GM12878 (cell line): ENCODE measurements at regions not wholly inside any gene's neighbourhood (a gene's known extent, or its start where the extent isn't known, plus 50 kb on each side); places are given as distances from the start of the nearest gene placed in this dataset.

Experiments used
- ATAC-seq: fragments of 200-7000 bp; cut with Tn5 transposase; 3 replicates; pipeline ENCODE4 v1.9.1; 2020; ENCODE audit warnings: mild to moderate bottlenecking, moderate library complexity
- BruUV-seq: library from RNA; stranded (reverse); fragments of 400-500 nt; replicated peaks from 2 replicates; lab custom pipeline; 2021; lab: Mats Ljungman, UMichigan
- CTCF ChIA-PET: fragments of 300-600 bp; sonication (Branson Sonifier 250); formaldehyde crosslinking; extraction: SDS; loops from one replicate; lab custom pipeline; 2021; ENCODE audit warnings: inconsistent platforms; lab: Yijun Ruan, JAX
- POLR2A ChIA-PET: fragments of 350-600 bp; formaldehyde crosslinking; extraction: SDS; loops from one replicate; lab custom pipeline; 2021; ENCODE audit warnings: inconsistent platforms; lab: Charles Lee
- RAD21 ChIA-PET: fragments of 300-600 bp; sonication (Branson Sonifier 250); formaldehyde crosslinking; loops from one replicate; lab custom pipeline; 2023; ENCODE audit warnings: antibody characterized with exemption; ENCODE audit not compliant: unreplicated experiment; lab: Charles Lee
- SMC1A ChIA-PET: fragments of 300-600 bp; sonication (Branson Sonifier 250); formaldehyde crosslinking; loops from one replicate; lab custom pipeline; 2023; ENCODE audit not compliant: unreplicated experiment, uncharacterized antibody; lab: Charles Lee
- DNase-seq: peaks from one replicate; pipeline ENCODE4 v3.0.0-alpha.2; 2011; ENCODE audit warnings: low read depth, low spot score
- FAIRE-seq: peaks from 3 replicates; lab custom pipeline; 2011; peaks lifted over from hg19 to GRCh38; lab: Jason Lieb, UNC
- H2AFZ ChIP-seq: 2 replicates; pipeline ENCODE4 v1.6.0; 2011; ENCODE audit warnings: low read depth, low read length, control low read depth; ENCODE audit not compliant: control insufficient read depth
- H3K27ac ChIP-seq: 2 replicates; pipeline ENCODE4 v1.5.1; 2011; ENCODE audit warnings: control low read depth; ENCODE audit not compliant: control insufficient read depth, insufficient read depth
- H3K27me3 ChIP-seq, 2 experiments: replicated peaks in 1 of 2; 2 replicates each; pipeline versions ENCODE4 v1.6.0 to v1.6.1; 2011; ENCODE audit warnings: low read length in 1 of 2; ENCODE audit not compliant: control insufficient read depth in 2 of 2, insufficient read depth in 2 of 2
- H3K36me3 ChIP-seq, 2 experiments: 2 replicates each; pipeline ENCODE4 v1.5.1; 2011; ENCODE audit warnings: low read length in 1 of 2; ENCODE audit not compliant: control insufficient read depth in 2 of 2, insufficient read depth in 2 of 2
- H3K4me1 ChIP-seq: 2 replicates; pipeline ENCODE4 v1.6.1; 2011; ENCODE audit warnings: mild to moderate bottlenecking, low read length, moderate library complexity, mixed read lengths; ENCODE audit not compliant: control insufficient read depth, insufficient read depth
- H3K4me2 ChIP-seq: 2 replicates; pipeline ENCODE4 v1.6.0; 2011; ENCODE audit warnings: control low read depth; ENCODE audit not compliant: control insufficient read depth, insufficient read depth
- H3K4me3 ChIP-seq: fragments of 200-600 bp; sonication (generic); 2 replicates; pipeline ENCODE4 v1.5.1; 2016
- H3K79me2 ChIP-seq: 2 replicates; pipeline ENCODE4 v1.6.0; 2011; ENCODE audit warnings: low read length; ENCODE audit not compliant: control insufficient read depth, insufficient read depth
- H3K9ac ChIP-seq: 2 replicates; pipeline ENCODE4 v1.8.0; 2011; ENCODE audit warnings: low read length, control low read depth, mixed read lengths; ENCODE audit not compliant: control insufficient read depth, insufficient read depth
- H3K9me3 ChIP-seq: replicated peaks from 3 replicates; pipeline ENCODE4 v1.5.1; 2011; ENCODE audit warnings: mild to moderate bottlenecking, low read length; ENCODE audit not compliant: control insufficient read depth, insufficient read depth
- H4K20me1 ChIP-seq: 2 replicates; pipeline ENCODE4 v1.6.0; 2011; ENCODE audit not compliant: control insufficient read depth, insufficient read depth
- BCL11A ChIP-seq: IDR thresholded peaks from 2 replicates; pipeline ENCODE4 v1.6.1; 2011; ENCODE audit warnings: low read depth, low read length
- JUND ChIP-seq: IDR thresholded peaks from 2 replicates; pipeline ENCODE4 v1.6.1; 2012; ENCODE audit warnings: low read depth, mild to moderate bottlenecking, low read length, improper control_type of control experiment, moderate library complexity
- NFIC ChIP-seq: IDR thresholded peaks from 2 replicates; pipeline ENCODE4 v1.6.1; 2012; ENCODE audit warnings: low read depth, mild to moderate bottlenecking, inconsistent platforms, low read length, moderate library complexity
- NFXL1 ChIP-seq: fragments of 450-650 bp; IDR thresholded peaks from 2 replicates; pipeline ENCODE4 v1.6.1; 2017; ENCODE audit warnings: antibody characterized with exemption, mild to moderate bottlenecking, borderline replicate concordance
- PML ChIP-seq: IDR thresholded peaks from 2 replicates; pipeline ENCODE4 v1.6.1; 2012; ENCODE audit warnings: low read length, inconsistent platforms
- POLR2A ChIP-seq: IDR thresholded peaks from 2 replicates; pipeline ENCODE4 v1.6.1; 2011; ENCODE audit warnings: low read depth, mild to moderate bottlenecking, low read length
- SUZ12 ChIP-seq: fragments of 200-600 bp; sonication (generic); IDR thresholded peaks from one replicate; pipeline ENCODE4 v1.6.1; 2018; ENCODE audit warnings: antibody characterized with exemption, mild to moderate bottlenecking; ENCODE audit not compliant: unreplicated experiment
- TBL1XR1 ChIP-seq: IDR thresholded peaks from 2 replicates; pipeline ENCODE4 v1.6.1; 2012; ENCODE audit warnings: low read depth, low read length, improper control_type of control experiment
- ZNF384 ChIP-seq: IDR thresholded peaks from 2 replicates; pipeline ENCODE4 v1.6.1; 2012; ENCODE audit warnings: low read depth, mild to moderate bottlenecking, low read length, improper control_type of control experiment, borderline replicate concordance
- WGBS: methylation state at CpG from one replicate; pipeline ENCODE4 v1.1.6; 2016; ENCODE audit warnings: low lambda C conversion rate; ENCODE audit not compliant: insufficient replicate concordance, insufficient coverage; ENCODE audit errors: missing lambda C conversion rate; 5-methylcytosine and 5-hydroxymethylcytosine counted together
- in situ Hi-C: fragments of 300-500 bp; cut with MboI; formaldehyde crosslinking; loops from 9 replicates; pipeline ENCODE4 v1.14.3; 2018; ENCODE audit warnings: mixed read lengths
- intact Hi-C: fragments of 100-400 bp; cut with micrococcal nuclease; formaldehyde crosslinking; loops from one replicate; pipeline ENCODE4 v1.14.2; 2022; ENCODE audit not compliant: unreplicated experiment
- TF ChIP-seq, protein P1 (sequence below): fragments of 450-650 bp; IDR thresholded peaks from 2 replicates; pipeline ENCODE4 v1.6.1; 2017; ENCODE audit warnings: mild to moderate bottlenecking, moderate library complexity
- TF ChIP-seq, protein P2 (sequence below): fragments of 450-650 bp; conservative IDR thresholded peaks from 2 replicates; pipeline ENCODE4 v1.6.1; 2017; ENCODE audit warnings: mild to moderate bottlenecking, moderate library complexity

DNA sequence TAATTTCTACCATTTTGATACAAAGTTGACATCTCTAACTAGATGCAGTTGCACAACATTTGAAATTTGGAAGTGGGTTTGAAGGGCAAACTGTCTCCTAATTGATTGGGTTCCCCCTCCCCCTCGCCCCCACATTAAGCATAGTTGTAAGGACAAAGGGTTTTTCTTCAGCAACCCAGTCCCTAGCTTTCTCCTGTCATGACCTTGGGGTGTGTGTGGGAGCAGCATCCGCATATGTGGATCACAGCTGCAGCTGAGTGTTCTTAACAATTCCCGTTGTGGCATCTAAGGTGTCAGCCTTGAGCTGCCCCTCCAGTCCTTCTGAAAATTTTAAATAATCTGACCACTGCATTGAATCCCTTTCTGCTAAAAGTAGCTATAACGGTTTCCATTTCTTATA lies 141.3 kb upstream of the CDH10 start:
- FAIRE-seq (no peak), ATAC-seq (no peak), DNase-seq (no peak)
- RAD21 ChIA-PET, result no interaction called here
- in situ Hi-C loops (no loop called here), intact Hi-C loops (no loop called here)
- no peaks in the 10 kb centered on the region for H3K9me3 ChIP-seq
- no peak overlapping the region for H3K27ac ChIP-seq
- BruUV-seq, result no TSS peak
- no peaks in the 10 kb centered on the region for H3K27me3 ChIP-seq
- 35% methylated on average over 4 of the region's 4 CpGs for WGBS
- no peaks in the 10 kb centered on the region for H3K4me1 ChIP-seq
- H3K9ac ChIP-seq, result no peak overlapping the region
- no peaks in the 10 kb centered on the region for H3K36me3 ChIP-seq
- H2AFZ ChIP-seq, result no peak overlapping the region
- H4K20me1 ChIP-seq, result no peaks in the 10 kb centered on the region
- no peak overlapping the region for H3K4me3 ChIP-seq
- TF ChIP-seq NFXL1 (no peak), SUZ12 (no peak), POLR2A (no peak), PML (no peak)
- TF ChIP-seq, protein P1, sequence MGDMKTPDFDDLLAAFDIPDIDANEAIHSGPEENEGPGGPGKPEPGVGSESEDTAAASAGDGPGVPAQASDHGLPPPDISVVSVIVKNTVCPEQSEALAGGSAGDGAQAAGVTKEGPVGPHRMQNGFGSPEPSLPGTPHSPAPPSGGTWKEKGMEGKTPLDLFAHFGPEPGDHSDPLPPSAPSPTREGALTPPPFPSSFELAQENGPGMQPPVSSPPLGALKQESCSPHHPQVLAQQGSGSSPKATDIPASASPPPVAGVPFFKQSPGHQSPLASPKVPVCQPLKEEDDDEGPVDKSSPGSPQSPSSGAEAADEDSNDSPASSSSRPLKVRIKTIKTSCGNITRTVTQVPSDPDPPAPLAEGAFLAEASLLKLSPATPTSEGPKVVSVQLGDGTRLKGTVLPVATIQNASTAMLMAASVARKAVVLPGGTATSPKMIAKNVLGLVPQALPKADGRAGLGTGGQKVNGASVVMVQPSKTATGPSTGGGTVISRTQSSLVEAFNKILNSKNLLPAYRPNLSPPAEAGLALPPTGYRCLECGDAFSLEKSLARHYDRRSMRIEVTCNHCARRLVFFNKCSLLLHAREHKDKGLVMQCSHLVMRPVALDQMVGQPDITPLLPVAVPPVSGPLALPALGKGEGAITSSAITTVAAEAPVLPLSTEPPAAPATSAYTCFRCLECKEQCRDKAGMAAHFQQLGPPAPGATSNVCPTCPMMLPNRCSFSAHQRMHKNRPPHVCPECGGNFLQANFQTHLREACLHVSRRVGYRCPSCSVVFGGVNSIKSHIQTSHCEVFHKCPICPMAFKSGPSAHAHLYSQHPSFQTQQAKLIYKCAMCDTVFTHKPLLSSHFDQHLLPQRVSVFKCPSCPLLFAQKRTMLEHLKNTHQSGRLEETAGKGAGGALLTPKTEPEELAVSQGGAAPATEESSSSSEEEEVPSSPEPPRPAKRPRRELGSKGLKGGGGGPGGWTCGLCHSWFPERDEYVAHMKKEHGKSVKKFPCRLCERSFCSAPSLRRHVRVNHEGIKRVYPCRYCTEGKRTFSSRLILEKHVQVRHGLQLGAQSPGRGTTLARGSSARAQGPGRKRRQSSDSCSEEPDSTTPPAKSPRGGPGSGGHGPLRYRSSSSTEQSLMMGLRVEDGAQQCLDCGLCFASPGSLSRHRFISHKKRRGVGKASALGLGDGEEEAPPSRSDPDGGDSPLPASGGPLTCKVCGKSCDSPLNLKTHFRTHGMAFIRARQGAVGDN, result no peak
- SMC1A ChIA-PET, result no interaction called here
- CTCF ChIA-PET, result no interaction called here
- H3K79me2 ChIP-seq, result no peaks in the 10 kb centered on the region
- no peak overlapping the region for H3K4me2 ChIP-seq
- POLR2A ChIA-PET, result no interaction called here

DNA sequence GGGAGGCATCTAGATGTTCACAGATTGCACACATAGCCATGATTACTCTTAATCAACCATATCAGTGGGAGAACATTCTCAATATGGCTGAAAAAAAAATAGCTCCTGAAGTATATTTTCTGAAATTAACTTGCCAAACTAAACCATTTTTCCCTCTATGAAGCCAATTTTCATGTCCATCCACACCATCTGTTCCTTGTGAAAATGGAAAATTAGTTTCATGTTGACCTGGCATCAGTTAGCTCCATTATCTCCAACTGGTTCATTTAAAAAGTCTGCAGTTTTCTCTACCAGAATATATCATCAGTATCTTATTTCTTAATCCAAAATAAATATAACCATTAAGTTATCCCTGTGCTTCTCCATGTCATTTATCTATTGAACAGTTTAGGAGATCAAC lies 138.8 kb upstream of the CDH10 start:
- no TSS peak for BruUV-seq
- no peak overlapping the region for H3K27ac ChIP-seq
- intact Hi-C loops, result no loop called here
- FAIRE-seq, result no peak
- H3K79me2 ChIP-seq, result no peaks in the 10 kb centered on the region
- H3K4me2 ChIP-seq, result no peak overlapping the region
- no peak for DNase-seq
- SMC1A ChIA-PET, result interaction anchor here (1.6 kb wide), 1 partner anchor 9 kb away, joined by 3 read pairs; no protein-coding TSS in a partner anchor
- H3K4me1 ChIP-seq, result no peaks in the 10 kb centered on the region
- in situ Hi-C loops, result no loop called here
- H3K9ac ChIP-seq, result no peak overlapping the region
- H3K4me3 ChIP-seq, result no peak overlapping the region
- H3K9me3 ChIP-seq, result no peaks in the 10 kb centered on the region
- H4K20me1 ChIP-seq, result no peaks in the 10 kb centered on the region
- POLR2A ChIA-PET, result no interaction called here
- H3K27me3 ChIP-seq, result no peaks in the 10 kb centered on the region
- no peak overlapping the region for H2AFZ ChIP-seq
- RAD21 ChIA-PET, result no interaction called here
- no peak for TF ChIP-seq TBL1XR1
- no peak for TF ChIP-seq BCL11A
- TF ChIP-seq, protein P2, sequence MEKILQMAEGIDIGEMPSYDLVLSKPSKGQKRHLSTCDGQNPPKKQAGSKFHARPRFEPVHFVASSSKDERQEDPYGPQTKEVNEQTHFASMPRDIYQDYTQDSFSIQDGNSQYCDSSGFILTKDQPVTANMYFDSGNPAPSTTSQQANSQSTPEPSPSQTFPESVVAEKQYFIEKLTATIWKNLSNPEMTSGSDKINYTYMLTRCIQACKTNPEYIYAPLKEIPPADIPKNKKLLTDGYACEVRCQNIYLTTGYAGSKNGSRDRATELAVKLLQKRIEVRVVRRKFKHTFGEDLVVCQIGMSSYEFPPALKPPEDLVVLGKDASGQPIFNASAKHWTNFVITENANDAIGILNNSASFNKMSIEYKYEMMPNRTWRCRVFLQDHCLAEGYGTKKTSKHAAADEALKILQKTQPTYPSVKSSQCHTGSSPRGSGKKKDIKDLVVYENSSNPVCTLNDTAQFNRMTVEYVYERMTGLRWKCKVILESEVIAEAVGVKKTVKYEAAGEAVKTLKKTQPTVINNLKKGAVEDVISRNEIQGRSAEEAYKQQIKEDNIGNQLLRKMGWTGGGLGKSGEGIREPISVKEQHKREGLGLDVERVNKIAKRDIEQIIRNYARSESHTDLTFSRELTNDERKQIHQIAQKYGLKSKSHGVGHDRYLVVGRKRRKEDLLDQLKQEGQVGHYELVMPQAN, result no peak
- TF ChIP-seq NFIC, result no peak
- no peak for TF ChIP-seq JUND
- TF ChIP-seq ZNF384, result no peak
- TF ChIP-seq NFXL1, result no peak
- ATAC-seq, result no peak
- CTCF ChIA-PET, result no interaction called here
- H3K36me3 ChIP-seq, result no peaks in the 10 kb centered on the region
